ENCODE measurements at regions not wholly inside any gene's neighbourhood (a gene's known extent, or its start where the extent isn't known, plus 50 kb on each side); places are given as distances from the start of the nearest gene placed in this dataset.

- TF ChIP-seq ZNF341 (tag by site-specific recombination; IDR thresholded peaks at IDR 0.05; ENCODE audit: low read depth) (no peak), ZNF792 (tag by site-specific recombination; IDR thresholded peaks at IDR 0.05) (no peak)
- H3K4me3 ChIP-seq (ENCODE audit: low read depth, low read length) = no peak overlapping the region
- ChIA-PET POLR2A (no interaction called here), CTCF (no interaction called here)
- no peaks in the 10 kb centered on the region for H3K4me1 ChIP-seq (ENCODE audit: control insufficient read depth, insufficient read depth, low read length)
- peaks cover 0 to 9% of the 10 kb centered on the region in 2 experiments; a peak in 1 of 3 replicates for H3K36me3 ChIP-seq (ENCODE audit: control insufficient read depth in 2 of 2, insufficient read depth in 1 of 2, low read length in 2 of 2)
- H3K27ac ChIP-seq (ENCODE audit: extremely low read depth, low read depth, low read length) = no peak overlapping the region
- H3K9me3 ChIP-seq (ENCODE audit: control insufficient read depth, insufficient read depth, low read depth, low read length) = no peaks in the 10 kb centered on the region
Measured at GRCh38 chr5:147961208-147961749, 54.9 kb upstream of the C5orf46 start.

GRCh38 chr5:147957901-147958300, 51.6 kb upstream of the C5orf46 start:
- TF ChIP-seq KLF8 (tag by site-specific recombination; IDR thresholded peaks at IDR 0.05) = no peak
- no peak for TF ChIP-seq ZNF548 (tag by site-specific recombination; IDR thresholded peaks at IDR 0.05)
- ChIA-PET CTCF (interaction anchor here (0.6 kb wide), 1 partner anchor 629 kb away, joined by 3 read pairs; no protein-coding TSS in a partner anchor), POLR2A (no interaction called here)
- H3K4me3 ChIP-seq (ENCODE audit: low read depth, low read length) = no peak overlapping the region
- H3K27ac ChIP-seq (ENCODE audit: extremely low read depth, low read depth, low read length) = no peak overlapping the region
- no peaks in the 10 kb centered on the region for H3K36me3 ChIP-seq (ENCODE audit: control insufficient read depth in 2 of 2, insufficient read depth in 1 of 2, low read length in 2 of 2)
- no peaks in the 10 kb centered on the region for H3K4me1 ChIP-seq (ENCODE audit: control insufficient read depth, insufficient read depth, low read length)
- no peaks in the 10 kb centered on the region for H3K9me3 ChIP-seq (ENCODE audit: control insufficient read depth, insufficient read depth, low read depth, low read length)

- TF ChIP-seq ZNF501 (tag by site-specific recombination; IDR thresholded peaks at IDR 0.05) = no peak
- TF ChIP-seq ZNF561 (tag by site-specific recombination; IDR thresholded peaks at IDR 0.05; ENCODE audit: borderline replicate concordance) = no peak
- TF ChIP-seq RBAK (tag by site-specific recombination; IDR thresholded peaks at IDR 0.05) = no peak
- no peak for TF ChIP-seq ZNF777 (tag by site-specific recombination; IDR thresholded peaks at IDR 0.05; ENCODE audit: borderline replicate concordance)
- no peak for TF ChIP-seq KLF10 (tag by site-specific recombination; IDR thresholded peaks at IDR 0.05)
- no peak for TF ChIP-seq KLF16 (tag by site-specific recombination; IDR thresholded peaks at IDR 0.05)
- CTCF ChIA-PET = interaction anchor here (0.5 to 1.1 kb wide), 3 partner anchors 10 to 418 kb away, joined by 3 read pairs; no protein-coding TSS in a partner anchor
Measured at GRCh38 chr5:147956842-147957223, 50.5 kb upstream of the C5orf46 start.

GRCh38 chr5:147956064-147956841, 49.9 kb upstream of the C5orf46 start:
- H3K27ac ChIP-seq (ENCODE audit: extremely low read depth, low read depth, low read length) = no peak overlapping the region
- no peaks in the 10 kb centered on the region for H3K9me3 ChIP-seq (ENCODE audit: control insufficient read depth, insufficient read depth, low read depth, low read length)
- no peaks in the 10 kb centered on the region for H3K36me3 ChIP-seq (ENCODE audit: control insufficient read depth in 2 of 2, insufficient read depth in 1 of 2, low read length in 2 of 2)
- no peak overlapping the region for H3K4me3 ChIP-seq (ENCODE audit: low read depth, low read length)
- ChIA-PET CTCF (interaction anchor here (0.5 to 1.1 kb wide), 5 partner anchors 9 to 418 kb away, joined by 3 read pairs; no protein-coding TSS in a partner anchor), POLR2A (no interaction called here)
- TF ChIP-seq REST (tag by site-specific recombination; IDR thresholded peaks at IDR 0.05) (0 out of 2 replicates have a peak, but pooled peaks have one; percentile 33), ZNF266 (tag by site-specific recombination; IDR thresholded peaks at IDR 0.05; ENCODE audit: low read depth) (no peak)
- no peaks in the 10 kb centered on the region for H3K4me1 ChIP-seq (ENCODE audit: control insufficient read depth, insufficient read depth, low read length)

More at GRCh38 chr5:147956842-147957223, 50.5 kb upstream of the C5orf46 start:
- no peak overlapping the region for H3K27ac ChIP-seq (ENCODE audit: extremely low read depth, low read depth, low read length)
- POLR2A ChIA-PET = no interaction called here
- no peaks in the 10 kb centered on the region for H3K36me3 ChIP-seq (ENCODE audit: control insufficient read depth in 2 of 2, insufficient read depth in 1 of 2, low read length in 2 of 2)
- H3K4me3 ChIP-seq (ENCODE audit: low read depth, low read length) = no peak overlapping the region
- H3K9me3 ChIP-seq (ENCODE audit: control insufficient read depth, insufficient read depth, low read depth, low read length) = no peaks in the 10 kb centered on the region
- no peaks in the 10 kb centered on the region for H3K4me1 ChIP-seq (ENCODE audit: control insufficient read depth, insufficient read depth, low read length)

All from HEK293 (cell line).